IMR-90 (cell line): ENCODE measurements at regions not wholly inside any gene's neighbourhood (a gene's known extent, or its start where the extent isn't known, plus 50 kb on each side); places are given as distances from the start of the nearest gene placed in this dataset.

ENCODE experiments used
- CEBPB ChIP-seq: IDR thresholded peaks from 2 replicates; pipeline ENCODE4 v1.6.1; 2012; ENCODE audit warnings: low read depth, low read length, improper control_type of control experiment
- FOS ChIP-seq: fragments of 150-350 bp; IDR thresholded peaks from 2 replicates; pipeline ENCODE4 v1.6.1; 2016; ENCODE audit warnings: low read depth, low read length
- MAFK ChIP-seq: IDR thresholded peaks from 2 replicates; pipeline ENCODE4 v1.6.1; 2012; ENCODE audit warnings: low read depth, low read length, improper control_type of control experiment
- MAZ ChIP-seq: IDR thresholded peaks from 2 replicates; pipeline ENCODE4 v1.6.1; 2012; ENCODE audit warnings: low read depth, mild to moderate bottlenecking, low read length, improper control_type of control experiment, moderate library complexity, borderline replicate concordance
- MXI1 ChIP-seq: IDR thresholded peaks from 2 replicates; pipeline ENCODE4 v1.6.1; 2012; ENCODE audit warnings: low read depth, mild to moderate bottlenecking, low read length, moderate library complexity, borderline replicate concordance
- NFE2L2 ChIP-seq: fragments of 150-350 bp; IDR thresholded peaks from 2 replicates; pipeline ENCODE4 v1.6.1; 2016; ENCODE audit warnings: low read depth, mild to moderate bottlenecking, low read length
- POLR2A ChIP-seq: IDR thresholded peaks from 2 replicates; pipeline ENCODE4 v1.6.1; 2012; ENCODE audit warnings: mild to moderate bottlenecking, low read depth, low read length
- RAD21 ChIP-seq: IDR thresholded peaks from 2 replicates; pipeline ENCODE4 v1.6.1; 2012; ENCODE audit warnings: low read length, improper control_type of control experiment
- RCOR1 ChIP-seq: IDR thresholded peaks from 2 replicates; pipeline ENCODE4 v1.6.1; 2012; ENCODE audit warnings: mild to moderate bottlenecking, low read length, improper control_type of control experiment; ENCODE audit not compliant: insufficient replicate concordance
- RFX5 ChIP-seq: IDR thresholded peaks from 2 replicates; pipeline ENCODE4 v1.8.0; 2012; ENCODE audit warnings: low read depth, mild to moderate bottlenecking, low read length, moderate library complexity
- SMC3 ChIP-seq: fragments of 150-350 bp; IDR thresholded peaks from 2 replicates; pipeline ENCODE4 v1.6.1; 2016; ENCODE audit warnings: low read depth, mild to moderate bottlenecking, antibody characterized with exemption, low read length, moderate library complexity
- TF ChIP-seq, protein P1 (sequence below): fragments of 150-350 bp; IDR thresholded peaks from 2 replicates; pipeline ENCODE4 v1.6.1; 2017; ENCODE audit warnings: mild to moderate bottlenecking, antibody characterized with exemption, low read length, low read depth
- TF ChIP-seq, protein P2 (sequence below): conservative IDR thresholded peaks from 2 replicates; pipeline ENCODE4 v1.5.1; 2012; ENCODE audit warnings: mild to moderate bottlenecking, low read depth, low read length, improper control_type of control experiment
- TF ChIP-seq, protein P3 (sequence below): fragments of 150-350 bp; IDR thresholded peaks from 2 replicates; pipeline ENCODE4 v1.6.1; 2016; ENCODE audit warnings: low read depth, mild to moderate bottlenecking, low read length, moderate library complexity, borderline replicate concordance

DNA sequence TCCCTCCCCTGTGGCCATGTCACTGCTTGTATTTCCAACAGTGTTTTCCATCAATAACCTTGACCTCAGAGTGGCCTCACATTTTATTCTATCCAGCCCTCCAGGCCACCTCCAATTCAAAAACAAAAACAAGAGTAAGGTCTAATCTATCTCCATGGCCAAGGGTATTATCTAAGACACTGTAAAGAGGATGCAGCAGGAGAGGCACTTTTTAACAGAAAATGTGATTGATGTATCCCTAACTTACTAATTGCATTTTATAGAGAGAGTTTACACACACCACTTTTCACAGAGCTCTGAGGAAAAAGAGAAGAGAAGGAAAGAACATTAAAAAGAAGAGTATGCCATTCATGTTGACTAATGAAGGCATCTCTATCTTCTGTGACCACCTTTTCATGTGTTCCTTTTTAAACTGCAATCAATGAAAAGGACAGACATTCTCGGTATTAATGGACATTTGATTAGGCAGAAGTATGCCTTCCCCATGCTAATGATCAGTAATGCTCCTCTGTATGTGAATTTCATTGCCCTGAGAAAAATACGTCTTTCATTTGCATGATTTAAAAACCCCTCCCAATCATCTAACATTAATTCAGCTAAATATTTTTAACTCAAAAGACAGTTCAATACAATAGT lies 653.3 kb upstream of the POU3F3 start:
- TF ChIP-seq, protein P1, sequence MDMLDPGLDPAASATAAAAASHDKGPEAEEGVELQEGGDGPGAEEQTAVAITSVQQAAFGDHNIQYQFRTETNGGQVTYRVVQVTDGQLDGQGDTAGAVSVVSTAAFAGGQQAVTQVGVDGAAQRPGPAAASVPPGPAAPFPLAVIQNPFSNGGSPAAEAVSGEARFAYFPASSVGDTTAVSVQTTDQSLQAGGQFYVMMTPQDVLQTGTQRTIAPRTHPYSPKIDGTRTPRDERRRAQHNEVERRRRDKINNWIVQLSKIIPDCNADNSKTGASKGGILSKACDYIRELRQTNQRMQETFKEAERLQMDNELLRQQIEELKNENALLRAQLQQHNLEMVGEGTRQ, result no peak
- TF ChIP-seq, protein P2, sequence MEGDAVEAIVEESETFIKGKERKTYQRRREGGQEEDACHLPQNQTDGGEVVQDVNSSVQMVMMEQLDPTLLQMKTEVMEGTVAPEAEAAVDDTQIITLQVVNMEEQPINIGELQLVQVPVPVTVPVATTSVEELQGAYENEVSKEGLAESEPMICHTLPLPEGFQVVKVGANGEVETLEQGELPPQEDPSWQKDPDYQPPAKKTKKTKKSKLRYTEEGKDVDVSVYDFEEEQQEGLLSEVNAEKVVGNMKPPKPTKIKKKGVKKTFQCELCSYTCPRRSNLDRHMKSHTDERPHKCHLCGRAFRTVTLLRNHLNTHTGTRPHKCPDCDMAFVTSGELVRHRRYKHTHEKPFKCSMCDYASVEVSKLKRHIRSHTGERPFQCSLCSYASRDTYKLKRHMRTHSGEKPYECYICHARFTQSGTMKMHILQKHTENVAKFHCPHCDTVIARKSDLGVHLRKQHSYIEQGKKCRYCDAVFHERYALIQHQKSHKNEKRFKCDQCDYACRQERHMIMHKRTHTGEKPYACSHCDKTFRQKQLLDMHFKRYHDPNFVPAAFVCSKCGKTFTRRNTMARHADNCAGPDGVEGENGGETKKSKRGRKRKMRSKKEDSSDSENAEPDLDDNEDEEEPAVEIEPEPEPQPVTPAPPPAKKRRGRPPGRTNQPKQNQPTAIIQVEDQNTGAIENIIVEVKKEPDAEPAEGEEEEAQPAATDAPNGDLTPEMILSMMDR, result no peak
- TF ChIP-seq NFE2L2 (no peak), MAFK (no peak), RCOR1 (no peak), POLR2A (no peak), CEBPB (no peak), SMC3 (no peak), MXI1 (no peak), RFX5 (no peak), RAD21 (no peak), MAZ (no peak), FOS (no peak)
- TF ChIP-seq, protein P3, sequence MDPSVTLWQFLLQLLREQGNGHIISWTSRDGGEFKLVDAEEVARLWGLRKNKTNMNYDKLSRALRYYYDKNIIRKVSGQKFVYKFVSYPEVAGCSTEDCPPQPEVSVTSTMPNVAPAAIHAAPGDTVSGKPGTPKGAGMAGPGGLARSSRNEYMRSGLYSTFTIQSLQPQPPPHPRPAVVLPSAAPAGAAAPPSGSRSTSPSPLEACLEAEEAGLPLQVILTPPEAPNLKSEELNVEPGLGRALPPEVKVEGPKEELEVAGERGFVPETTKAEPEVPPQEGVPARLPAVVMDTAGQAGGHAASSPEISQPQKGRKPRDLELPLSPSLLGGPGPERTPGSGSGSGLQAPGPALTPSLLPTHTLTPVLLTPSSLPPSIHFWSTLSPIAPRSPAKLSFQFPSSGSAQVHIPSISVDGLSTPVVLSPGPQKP, result no peak
